A549 (cell line): ENCODE measurements at regions not wholly inside any gene's neighbourhood (a gene's known extent, or its start where the extent isn't known, plus 50 kb on each side); places are given as distances from the start of the nearest gene placed in this dataset.
A peak's percentile ranks its signal among the peaks of the same experiment; 100 is the strongest.

Experiments
- ATAC-seq, 2 experiments: fragments of 200-7000 bp in 1 of 2; fragments of >200 bp in 1 of 2; cut with Nextera tagmentation in 1 of 2; cut with Tn5 transposase in 1 of 2; 3 replicates each; pipeline versions ENCODE4 v1.8.0 to v1.9.1; 2018 to 2020; ENCODE audit warnings: mild to moderate bottlenecking in 1 of 2, moderate library complexity in 1 of 2
- CTCF ChIA-PET: fragments of 300-600 bp; sonication (Branson Sonifier 250); formaldehyde crosslinking; extraction: SDS; loops from one replicate; lab custom pipeline; 2021; ENCODE audit warnings: antibody characterized with exemption, inconsistent platforms; lab: Yijun Ruan, JAX
- POLR2A ChIA-PET: fragments of 350-600 bp; formaldehyde crosslinking; extraction: SDS; loops from one replicate; lab custom pipeline; 2021; ENCODE audit warnings: antibody characterized with exemption, inconsistent platforms; lab: Yijun Ruan, JAX
- DNase-seq, 2 experiments: peaks; one replicate each; pipeline versions ENCODE4 v3.0.0 to v3.0.0-alpha.2; 2011 to 2016; ENCODE audit warnings: low read depth in 1 of 2, low spot score in 1 of 2
- FAIRE-seq: peaks from 2 replicates; lab custom pipeline; 2011; peaks lifted over from hg19 to GRCh38; lab: Jason Lieb, UNC
- H3K27ac ChIP-seq, 2 experiments: fragments of >200 bp; sonication (Bioruptor Twin); formaldehyde crosslinking; 3 replicates each; pipeline ENCODE4 v1.5.1; 2016 to 2017
- H3K4me1 ChIP-seq: fragments of >200 bp; sonication (Bioruptor Twin); formaldehyde crosslinking; 3 replicates; pipeline ENCODE4 v1.6.1; 2016
- H3K4me2 ChIP-seq: fragments of >200 bp; sonication (Bioruptor Twin); formaldehyde crosslinking; 3 replicates; pipeline ENCODE4 v1.6.1; 2016
- H3K4me3 ChIP-seq: fragments of >200 bp; sonication (Bioruptor Twin); formaldehyde crosslinking; 3 replicates; pipeline ENCODE4 v1.5.1; 2016
- H3K9me3 ChIP-seq: fragments of >200 bp; sonication (Bioruptor Twin); formaldehyde crosslinking; 3 replicates; pipeline ENCODE4 v1.6.1; 2016
- ATOH8 ChIP-seq: fragments of 250-450 bp; sonication (Bioruptor Pico); IDR thresholded peaks from 2 replicates; pipeline ENCODE4 v1.5.0; 2020; ENCODE audit warnings: low read depth, mild to moderate bottlenecking, moderate library complexity
- BHLHE40 ChIP-seq: IDR thresholded peaks from 2 replicates; pipeline ENCODE4 v1.6.1; 2012; ENCODE audit warnings: low read depth, low read length, inconsistent platforms
- CBX2 ChIP-seq: fragments of 200-600 bp; sonication (generic); IDR thresholded peaks from 2 replicates; pipeline ENCODE4 v1.6.1; 2016; ENCODE audit warnings: low read depth, mild to moderate bottlenecking, borderline replicate concordance
- CBX8 ChIP-seq: fragments of 200-600 bp; sonication (generic); IDR thresholded peaks from 2 replicates; pipeline ENCODE4 v1.6.1; 2016
- CEBPB ChIP-seq, 2 experiments: fragments of >200 bp in 1 of 2; sonication (Bioruptor Twin) in 1 of 2; formaldehyde crosslinking in 1 of 2; IDR thresholded peaks; 2 replicates each; pipeline ENCODE4 v1.6.1; 2012 to 2016
- ELK1 ChIP-seq: fragments of 150-350 bp; IDR thresholded peaks from 2 replicates; pipeline ENCODE4 v1.6.1; 2014; ENCODE audit warnings: low read depth, mild to moderate bottlenecking, low read length
- FOSB ChIP-seq: fragments of 250-450 bp; sonication (Bioruptor Pico); IDR thresholded peaks from 2 replicates; pipeline ENCODE4 v1.5.0; 2020; ENCODE audit warnings: mild to moderate bottlenecking, moderate library complexity
- GATA3 ChIP-seq: IDR thresholded peaks from 2 replicates; pipeline ENCODE4 v1.6.1; 2012; ENCODE audit warnings: borderline replicate concordance
- HOXA7 ChIP-seq: fragments of 250-450 bp; sonication (Bioruptor Pico); IDR thresholded peaks from 2 replicates; pipeline ENCODE4 v1.5.0; 2020; ENCODE audit warnings: mild to moderate bottlenecking, moderate library complexity
- MAFK ChIP-seq: fragments of 450-650 bp; IDR thresholded peaks from 2 replicates; pipeline ENCODE4 v1.6.1; 2014; ENCODE audit not compliant: partially characterized antibody
- MYC ChIP-seq: IDR thresholded peaks from 2 replicates; pipeline ENCODE4 v1.6.1; 2012; ENCODE audit warnings: mild to moderate bottlenecking, inconsistent platforms, low read length, improper control_type of control experiment, borderline replicate concordance
- NPAS2 ChIP-seq: fragments of 250-450 bp; sonication (Bioruptor Pico); IDR thresholded peaks from 2 replicates; pipeline ENCODE4 v1.8.0; 2022; ENCODE audit warnings: mild to moderate bottlenecking, moderate library complexity, borderline replicate concordance
- RAD21 ChIP-seq, 2 experiments: fragments of >200 bp in 1 of 2; sonication (Bioruptor Twin) in 1 of 2; formaldehyde crosslinking in 1 of 2; IDR thresholded peaks in 1 of 2; conservative IDR thresholded peaks in 1 of 2; 2 replicates in 1 of 2; 3 replicates in 1 of 2; pipeline ENCODE4 v1.6.1; 2012 to 2018; ENCODE audit warnings: inconsistent platforms in 1 of 2
- RARB ChIP-seq: fragments of 250-450 bp; sonication (Bioruptor Pico); IDR thresholded peaks from 2 replicates; pipeline ENCODE4 v1.8.0; 2021; ENCODE audit warnings: mild to moderate bottlenecking, moderate library complexity
- RCOR1 ChIP-seq: fragments of 150-350 bp; IDR thresholded peaks from 2 replicates; pipeline ENCODE4 v1.6.1; 2014; ENCODE audit warnings: antibody characterized with exemption, low read length, low read depth
- SMC3 ChIP-seq: fragments of >200 bp; sonication (Bioruptor Twin); formaldehyde crosslinking; IDR thresholded peaks from 3 replicates; pipeline ENCODE4 v1.6.1; 2018; ENCODE audit warnings: inconsistent platforms
- TFCP2L1 ChIP-seq: fragments of 250-450 bp; sonication (Bioruptor Pico); IDR thresholded peaks from 2 replicates; pipeline ENCODE4 v1.5.0; 2021; ENCODE audit warnings: mild to moderate bottlenecking
- TP53 ChIP-seq: fragments of 250-450 bp; sonication (Bioruptor Pico); IDR thresholded peaks from 2 replicates; pipeline ENCODE4 v1.5.0; 2021; ENCODE audit warnings: mild to moderate bottlenecking, moderate library complexity
- USF2 ChIP-seq: fragments of 450-650 bp; IDR thresholded peaks from 2 replicates; pipeline ENCODE4 v1.6.1; 2014; ENCODE audit warnings: antibody characterized with exemption
- ZFP36 ChIP-seq: fragments of 450-650 bp; IDR thresholded peaks from 2 replicates; pipeline ENCODE4 v1.6.1; 2014; ENCODE audit warnings: borderline replicate concordance; ENCODE audit not compliant: partially characterized antibody
- ZSCAN20 ChIP-seq: fragments of 250-450 bp; sonication (Bioruptor Pico); IDR thresholded peaks from 2 replicates; pipeline ENCODE4 v1.8.0; 2022; ENCODE audit warnings: mild to moderate bottlenecking, moderate library complexity
- WGBS: methylation state at CpG from one replicate; pipeline ENCODE4 v1.1.6; 2017; ENCODE audit errors: missing lambda C conversion rate; 5-methylcytosine and 5-hydroxymethylcytosine counted together
- TF ChIP-seq, protein P1 (sequence below): fragments of >200 bp; sonication (Bioruptor Twin); formaldehyde crosslinking; IDR thresholded peaks from 3 replicates; pipeline ENCODE4 v1.5.1; 2016

GRCh38 chr2:240224676-240225075 lies 84.2 kb upstream of the OTOS start:
- Histone ChIP-seq H3K9me3 (peaks cover 14% of the 10 kb centered on the region), H3K4me3 (no peak overlapping the region), H3K27ac (no peak overlapping the region), H3K4me1 (peaks cover 11% of the 10 kb centered on the region; the same call in 2 of the 3 replicates), H3K4me2 (no peak overlapping the region)
- 47% methylated on average over 2 of the region's 5 CpGs for WGBS
- no peak for ATAC-seq
- TF ChIP-seq BHLHE40 (no peak), ELK1 (no peak), NPAS2 (CRISPR knock-in tag) (no peak), RARB (CRISPR knock-in tag) (no peak), CEBPB (IDR thresholded peaks at IDR 0.05) (no peak), TP53 (CRISPR knock-in tag) (no peak), CBX2 (no peak), FOSB (CRISPR knock-in tag) (no peak), RCOR1 (no peak), HOXA7 (CRISPR knock-in tag) (no peak), ZSCAN20 (CRISPR knock-in tag) (no peak), ATOH8 (CRISPR knock-in tag) (no peak), ZFP36 (no peak), MYC (no peak), MAFK (no peak), CBX8 (no peak), USF2 (no peak)
- CTCF ChIA-PET = interaction anchor here (0.9 to 1.8 kb wide), 4 partner anchors 8 to 214 kb away, joined by 3 to 6 read pairs (median 4); no protein-coding TSS in a partner anchor
- FAIRE-seq = no peak
- POLR2A ChIA-PET = no interaction called here
- no peak for DNase-seq

GRCh38 chr2:240225131-240225530 lies 84.7 kb upstream of the OTOS start:
- 27% methylated on average over 4 of the region's 4 CpGs for WGBS

DNA sequence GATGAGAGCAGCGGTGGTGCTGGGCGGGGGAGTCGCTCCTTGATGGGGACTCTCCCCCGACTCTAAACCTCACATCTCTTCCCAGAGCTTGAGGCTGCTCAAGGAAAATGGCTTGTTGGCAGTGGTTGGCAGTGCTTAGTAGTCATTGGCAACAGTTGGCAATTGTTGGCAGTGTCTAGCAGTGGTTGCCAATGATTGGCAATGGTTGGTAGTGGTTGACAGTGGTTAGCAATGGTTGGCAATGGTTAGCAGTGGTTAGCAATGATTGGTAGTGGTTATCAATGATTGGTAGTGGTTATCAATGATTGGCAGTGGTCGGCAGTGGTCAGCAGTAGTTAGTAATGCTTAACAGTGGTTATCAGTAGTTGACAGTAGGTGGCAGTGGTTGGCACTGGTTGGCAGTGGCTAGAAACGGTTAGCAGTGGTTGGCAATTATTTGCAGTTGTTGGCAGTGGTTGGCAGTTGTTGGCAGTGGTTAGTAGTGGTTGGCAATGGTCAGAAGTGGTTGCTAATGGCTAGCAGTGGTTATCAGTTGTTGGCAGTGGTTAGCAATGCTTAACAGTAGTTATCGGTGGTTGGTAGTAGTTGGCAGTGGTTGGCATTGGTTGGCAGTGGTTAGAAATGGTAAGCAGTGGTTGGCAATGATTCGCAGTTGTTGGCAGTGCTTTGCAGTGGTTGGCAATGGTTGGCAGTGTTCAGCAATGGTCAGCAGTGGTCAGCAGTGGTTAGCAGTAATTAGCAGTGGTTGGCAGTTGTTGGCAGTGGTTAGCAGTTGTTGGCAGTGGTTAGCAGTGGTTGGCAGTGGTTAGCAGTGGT lies 85.4 kb upstream of the OTOS start:
- no peak overlapping the region for H3K27ac ChIP-seq
- DNase-seq = no peak
- TF ChIP-seq RAD21 (conservative IDR thresholded peaks at IDR 0.05 in 1 of 2, IDR thresholded peaks at IDR 0.05 in 1 of 2) = peak in 1 of 2 experiments; percentile 47; a peak in 2 of 5 replicates
- 0 out of 3 replicates have a peak, but pooled peaks have one; percentile 10 for TF ChIP-seq SMC3
- TF ChIP-seq, protein P1, sequence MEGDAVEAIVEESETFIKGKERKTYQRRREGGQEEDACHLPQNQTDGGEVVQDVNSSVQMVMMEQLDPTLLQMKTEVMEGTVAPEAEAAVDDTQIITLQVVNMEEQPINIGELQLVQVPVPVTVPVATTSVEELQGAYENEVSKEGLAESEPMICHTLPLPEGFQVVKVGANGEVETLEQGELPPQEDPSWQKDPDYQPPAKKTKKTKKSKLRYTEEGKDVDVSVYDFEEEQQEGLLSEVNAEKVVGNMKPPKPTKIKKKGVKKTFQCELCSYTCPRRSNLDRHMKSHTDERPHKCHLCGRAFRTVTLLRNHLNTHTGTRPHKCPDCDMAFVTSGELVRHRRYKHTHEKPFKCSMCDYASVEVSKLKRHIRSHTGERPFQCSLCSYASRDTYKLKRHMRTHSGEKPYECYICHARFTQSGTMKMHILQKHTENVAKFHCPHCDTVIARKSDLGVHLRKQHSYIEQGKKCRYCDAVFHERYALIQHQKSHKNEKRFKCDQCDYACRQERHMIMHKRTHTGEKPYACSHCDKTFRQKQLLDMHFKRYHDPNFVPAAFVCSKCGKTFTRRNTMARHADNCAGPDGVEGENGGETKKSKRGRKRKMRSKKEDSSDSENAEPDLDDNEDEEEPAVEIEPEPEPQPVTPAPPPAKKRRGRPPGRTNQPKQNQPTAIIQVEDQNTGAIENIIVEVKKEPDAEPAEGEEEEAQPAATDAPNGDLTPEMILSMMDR = peak; percentile 26; the same call in 2 of the 3 replicates
- TF ChIP-seq GATA3 = no peak
- no peak for TF ChIP-seq TFCP2L1 (CRISPR knock-in tag)
- TF ChIP-seq, all 56 proteins: peak for 3
- Histone ChIP-seq H3K9me3 (peaks cover 14% of the 10 kb centered on the region), H3K4me2 (no peak overlapping the region), H3K4me1 (no peaks in the 10 kb centered on the region; the same call in 2 of the 3 replicates), H3K4me3 (no peak overlapping the region)
- POLR2A ChIA-PET = no interaction called here
- FAIRE-seq = no peak
- 67% methylated on average over 8 of the region's 8 CpGs for WGBS
- CTCF ChIA-PET = interaction anchor here (0.9 to 8.4 kb wide), 3 partner anchors 11 to 214 kb away, joined by 3 to 116 read pairs (median 3); no protein-coding TSS in a partner anchor
- ATAC-seq = peak in 1 of 2 experiments; percentile 49; a peak in 2 of 6 replicates

More at GRCh38 chr2:240225131-240225530, 84.7 kb upstream of the OTOS start:
- peaks cover 7% of the 10 kb centered on the region; the same call in 2 of the 3 replicates for H3K4me1 ChIP-seq
- H3K4me2 ChIP-seq = no peak overlapping the region
- TF ChIP-seq RAD21 (conservative IDR thresholded peaks at IDR 0.05 in 1 of 2, IDR thresholded peaks at IDR 0.05 in 1 of 2) = no peak
- TF ChIP-seq, all 56 proteins: peak for 0
- POLR2A ChIA-PET = no interaction called here
- no peak for DNase-seq
- no peak for FAIRE-seq
- no peak overlapping the region for H3K27ac ChIP-seq
- ATAC-seq = no peak; a peak in 1 of 6 replicates
- H3K9me3 ChIP-seq = peaks cover 14% of the 10 kb centered on the region
- H3K4me3 ChIP-seq = no peak overlapping the region
- CTCF ChIA-PET = interaction anchor here (0.9 to 1.0 kb wide), 2 partner anchors 10 to 75 kb away, joined by 3 read pairs; no protein-coding TSS in a partner anchor
